HG02885 (cell line): ENCODE measurements at regions not wholly inside any gene's neighbourhood (a gene's known extent, or its start where the extent isn't known, plus 50 kb on each side); places are given as distances from the start of the nearest gene placed in this dataset.

Source experiments
- ATAC-seq: cut with Tn5 transposase; IDR thresholded peaks from one replicate; pipeline ENCODE4 v1.9.1; 2021; ENCODE audit warnings: mild to moderate bottlenecking; ENCODE audit not compliant: unreplicated experiment, poor library complexity

DNA sequence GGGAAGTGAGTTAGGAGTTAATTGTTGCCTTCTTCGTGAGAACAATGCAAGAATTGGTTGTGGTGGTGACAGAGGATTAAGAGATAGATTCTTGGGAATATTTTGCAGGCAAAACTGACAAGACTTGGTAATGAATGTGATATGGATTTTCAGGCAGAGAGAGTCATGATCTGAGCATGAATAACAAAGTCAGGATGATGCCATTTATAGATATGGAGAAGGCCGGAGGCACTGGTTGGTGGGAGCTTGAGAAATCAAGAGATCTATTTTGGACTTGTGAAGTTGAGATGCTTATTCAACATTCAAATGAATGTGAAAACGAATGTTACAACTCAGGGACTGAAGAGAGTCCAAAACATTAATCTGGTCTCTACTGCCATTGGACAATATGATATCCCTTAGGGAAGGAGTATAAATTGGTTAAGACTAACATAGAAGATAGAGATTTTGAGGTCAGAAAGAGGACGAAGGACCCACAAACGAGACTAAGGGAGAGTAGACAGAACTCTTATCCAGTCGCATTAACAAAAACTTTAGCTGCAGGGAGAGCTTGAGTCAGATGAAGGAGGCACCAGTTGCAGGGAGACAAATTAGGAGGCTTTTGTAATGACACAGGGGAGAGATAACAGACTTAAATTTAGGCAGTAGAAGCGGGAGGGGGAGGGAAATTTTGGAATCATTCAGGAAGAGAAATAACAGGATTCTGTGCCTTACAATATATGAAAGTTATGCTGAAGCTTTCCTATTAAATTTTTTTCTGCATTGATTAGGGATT is 1090.6 kb downstream of the GALC start:
- ATAC-seq: no peak

DNA sequence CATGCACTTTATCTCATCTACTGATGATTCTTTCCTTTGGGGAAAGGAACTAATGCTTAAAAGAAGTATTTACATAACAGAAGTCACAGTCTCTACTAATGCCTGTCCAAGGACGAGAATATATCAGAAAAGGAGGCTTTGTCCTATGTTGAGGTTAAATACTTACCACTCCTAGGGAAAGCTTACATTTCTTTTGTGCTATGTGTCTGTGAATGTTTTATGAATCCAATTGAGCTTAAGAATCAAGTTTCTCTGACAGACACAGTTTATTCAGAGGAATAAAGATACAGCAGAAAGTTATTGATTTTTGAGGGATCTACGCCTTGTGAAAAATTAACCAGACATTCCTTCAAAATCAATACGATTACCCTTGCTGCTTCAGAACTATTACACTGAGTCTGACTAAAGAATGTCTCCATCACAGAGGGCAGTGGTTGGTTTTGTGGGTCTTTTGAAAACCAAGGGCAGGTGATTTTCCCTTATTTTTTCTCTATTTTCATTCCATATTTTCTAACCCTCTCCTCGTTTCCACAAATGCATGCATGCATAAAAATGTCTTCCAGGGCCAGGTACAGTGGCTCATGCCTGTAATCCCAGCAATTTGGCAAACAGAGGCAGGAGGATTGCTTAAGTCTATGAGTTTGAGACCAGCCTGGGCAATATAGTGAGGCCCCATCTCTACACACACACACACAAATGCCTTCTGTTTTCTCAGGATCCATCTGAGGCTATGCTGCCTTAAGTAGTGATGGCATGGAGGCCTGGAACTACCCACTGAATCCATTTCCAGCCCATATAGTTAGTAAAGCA is 1095.1 kb downstream of the GALC start:
- ATAC-seq: no peak

DNA sequence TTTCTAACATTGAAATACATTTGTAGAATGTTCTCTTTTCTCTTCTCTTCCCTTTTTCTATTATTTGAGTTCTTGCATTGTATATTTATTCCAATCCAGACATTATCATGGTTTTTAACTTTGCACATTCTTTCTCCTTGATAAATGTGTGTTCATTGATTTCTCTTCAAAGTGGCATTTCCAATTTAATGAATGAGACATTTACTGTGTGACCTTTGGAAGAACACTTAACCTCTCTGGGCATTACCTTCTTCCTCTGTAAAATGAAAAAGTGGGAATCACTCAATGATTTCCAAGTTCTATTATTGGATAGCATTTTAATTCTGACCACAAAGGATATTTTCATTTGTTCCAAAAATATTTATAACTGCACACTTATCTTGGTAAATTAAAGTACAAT is 1095.8 kb downstream of the GALC start:
- no peak for ATAC-seq

DNA sequence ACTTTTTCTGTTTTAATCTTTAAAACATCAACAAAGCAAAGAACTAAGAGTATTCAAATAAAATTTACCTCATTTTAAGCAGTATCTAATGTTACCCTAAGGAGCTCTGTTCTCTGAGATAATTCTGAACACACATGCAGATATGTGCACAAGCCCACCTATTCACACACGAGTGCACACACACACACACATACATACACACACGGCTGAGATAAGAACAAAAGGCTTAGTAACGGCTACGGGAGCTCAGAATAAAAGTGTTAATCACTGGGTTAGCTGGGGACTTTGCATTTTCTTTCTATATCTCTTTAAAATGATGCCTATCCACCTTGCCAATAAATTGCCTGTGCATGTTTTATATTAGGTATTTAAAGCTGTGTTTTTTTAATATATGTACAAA is 1096.3 kb downstream of the GALC start:
- no peak for ATAC-seq

DNA sequence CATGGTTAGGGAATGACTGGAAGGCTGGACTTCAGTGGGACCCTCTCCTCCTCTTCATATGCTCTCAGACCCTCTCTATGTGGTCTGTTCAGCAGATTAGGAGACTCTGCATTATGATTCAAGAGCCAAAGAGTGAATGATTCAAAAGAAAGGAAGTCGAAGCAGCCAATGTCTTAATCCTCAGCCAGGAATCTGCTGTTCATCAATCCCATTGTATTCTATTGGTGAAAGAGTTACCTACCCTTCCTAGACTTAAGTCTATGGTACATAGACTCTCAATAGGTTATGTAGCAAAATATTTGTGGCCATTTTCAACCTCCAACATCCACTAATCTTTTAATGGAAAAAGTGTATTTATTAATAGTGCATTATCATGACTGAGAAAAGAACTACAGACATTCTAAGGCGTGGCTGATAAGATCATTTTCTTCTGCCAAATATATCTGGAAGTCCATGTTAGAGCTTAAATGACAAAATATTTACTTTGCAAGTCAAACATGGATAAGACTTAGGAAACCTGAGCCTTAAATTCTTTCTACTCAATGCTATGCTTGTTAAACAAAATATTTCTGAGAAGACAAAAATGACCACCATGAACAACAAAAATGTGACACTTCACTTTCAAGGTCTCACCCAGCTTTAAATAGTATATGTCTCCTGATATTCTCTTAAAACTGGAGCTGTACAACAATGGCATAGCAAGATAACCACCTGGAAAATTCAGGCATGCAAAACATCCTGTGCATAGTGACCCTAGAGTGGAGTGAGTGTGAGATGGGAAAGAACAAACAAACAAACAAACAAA is 1100.6 kb downstream of the GALC start:
- no peak for ATAC-seq

GRCh38 chr14:86885280-86885679 is 1107.7 kb downstream of the GALC start:
- no peak for ATAC-seq

GRCh38 chr14:86884498-86884897 is 1108.5 kb downstream of the GALC start:
- ATAC-seq: no peak

- no peak for ATAC-seq
Observed at GRCh38 chr14:86882818-86883217, 1110.2 kb downstream of the GALC start.

DNA sequence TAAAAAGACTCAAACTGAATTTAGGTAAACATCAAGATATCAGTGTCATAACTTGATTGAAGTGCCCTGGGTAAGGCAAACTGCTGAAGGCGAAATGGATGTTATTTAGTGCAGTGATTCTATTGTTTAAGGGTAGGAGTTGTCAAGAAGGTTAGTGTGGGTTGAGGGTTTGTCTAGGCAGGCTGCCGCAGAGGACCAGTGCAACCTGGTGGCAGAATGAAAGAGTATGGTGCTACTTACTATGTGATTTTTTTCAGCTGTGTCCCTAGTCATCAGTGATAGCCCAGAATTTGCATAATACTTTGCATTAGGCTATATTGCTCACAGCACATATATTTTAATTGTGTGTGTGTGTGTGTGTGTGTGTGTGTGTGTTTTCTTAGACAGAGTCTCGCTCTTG is 1127.0 kb downstream of the GALC start:
- no peak for ATAC-seq

GRCh38 chr14:86858591-86858990 is 1134.4 kb downstream of the GALC start:
- no peak for ATAC-seq

DNA sequence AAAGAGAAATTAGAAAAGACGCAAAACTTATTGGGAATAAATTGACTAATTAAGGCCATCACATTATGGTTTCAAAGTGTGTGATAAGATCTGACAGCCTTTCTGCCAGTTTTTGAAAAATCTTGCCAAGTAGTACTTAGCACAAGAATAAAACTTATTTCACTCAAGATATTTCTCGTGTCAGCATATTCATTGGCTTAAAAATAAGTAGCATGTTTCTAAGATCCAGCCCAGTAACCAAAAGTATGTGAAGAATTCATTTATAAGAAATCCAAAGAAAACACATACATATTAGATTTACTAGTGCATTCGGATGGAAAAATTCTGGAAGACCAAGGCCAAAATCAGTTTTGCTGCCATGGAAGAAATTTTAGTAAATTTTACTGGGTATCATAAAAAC is 1135.0 kb downstream of the GALC start:
- no peak for ATAC-seq

DNA sequence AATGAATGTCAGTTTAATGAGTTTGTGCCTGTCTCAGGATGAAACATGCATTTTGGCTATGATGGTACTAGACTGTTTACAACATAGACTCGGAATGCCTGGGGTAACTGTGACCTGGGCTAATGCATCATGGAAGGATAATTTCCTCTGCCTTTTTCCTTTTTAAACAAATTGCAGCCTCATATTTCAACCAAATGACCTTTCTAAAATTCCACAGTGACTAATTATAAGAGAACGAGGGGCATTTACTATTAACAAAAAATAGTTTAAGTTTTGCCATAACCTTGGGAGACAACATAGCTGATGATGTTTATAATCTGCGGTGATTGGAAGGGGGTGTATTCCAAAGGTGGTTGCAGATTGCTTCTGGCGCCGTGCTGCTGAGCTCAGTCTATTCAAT is 1140.5 kb downstream of the GALC start:
- no peak for ATAC-seq

GRCh38 chr14:86847140-86847539 is 1145.8 kb downstream of the GALC start:
- ATAC-seq: no peak

- ATAC-seq: peak; percentile 75
Observed at GRCh38 chr14:86838363-86838762, 1154.6 kb downstream of the GALC start.

DNA sequence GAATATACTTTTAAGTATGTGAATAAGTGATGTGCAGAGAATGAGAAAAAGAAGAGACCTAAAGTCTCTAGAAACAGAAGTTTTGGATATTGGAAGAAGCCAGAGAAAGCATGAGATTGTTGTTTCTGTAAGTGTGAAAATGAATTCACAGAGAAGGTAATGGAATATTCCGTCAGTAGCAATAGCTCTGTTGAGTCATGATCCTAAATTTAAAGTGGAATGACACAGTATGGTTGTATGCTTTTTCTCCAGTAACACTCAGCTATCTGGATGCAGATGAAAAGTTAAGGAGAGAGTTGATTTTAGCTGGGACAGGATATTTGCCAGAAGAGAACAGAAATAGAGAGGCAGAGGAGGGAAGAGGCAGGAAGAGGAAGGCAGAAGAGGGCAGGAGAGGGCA is 1166.3 kb downstream of the GALC start:
- no peak for ATAC-seq

- ATAC-seq: no peak
Observed at GRCh38 chr14:86824167-86824566, 1168.8 kb downstream of the GALC start.

DNA sequence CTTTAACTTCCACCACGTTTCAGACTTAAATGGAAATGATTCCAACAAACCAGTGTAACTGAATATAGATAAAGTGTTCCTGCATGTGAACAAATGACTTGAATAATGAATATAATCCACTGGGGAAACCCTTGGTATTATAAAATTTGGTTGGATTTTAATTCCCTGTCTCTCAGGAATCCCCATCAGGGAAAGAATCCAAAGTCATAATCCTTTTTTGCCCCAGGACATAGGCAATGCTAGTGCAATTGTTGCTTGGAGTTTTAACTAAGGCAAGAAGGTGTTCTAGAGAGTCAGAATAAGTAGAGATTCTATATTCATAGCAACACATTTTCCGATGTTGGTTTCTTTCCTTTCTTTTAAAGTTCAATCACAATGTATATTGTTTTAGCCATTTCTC is 1169.4 kb downstream of the GALC start:
- no peak for ATAC-seq

DNA sequence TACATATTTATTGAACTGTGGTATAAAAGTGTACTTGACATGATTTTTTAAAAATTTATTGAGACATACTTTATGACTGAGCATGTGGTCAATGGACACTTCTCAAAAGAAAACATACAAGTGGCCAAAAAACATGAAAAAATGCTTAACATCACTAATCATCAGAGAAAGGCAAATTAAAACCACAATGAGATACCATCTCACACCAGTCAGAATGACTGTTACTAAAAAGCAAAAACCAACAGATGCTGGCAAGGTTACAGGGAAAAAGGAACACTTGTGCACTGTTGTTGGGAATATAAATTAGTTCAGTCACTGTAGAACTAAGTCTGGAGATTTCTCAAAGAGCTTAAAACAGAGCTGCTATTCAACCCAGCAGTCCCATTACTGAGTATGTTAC is 1177.6 kb downstream of the GALC start:
- ATAC-seq: no peak

GRCh38 chr14:86802726-86803125 is 1190.3 kb downstream of the GALC start:
- no peak for ATAC-seq

GRCh38 chr14:86799244-86799647 is 1193.7 kb downstream of the GALC start:
- no peak for ATAC-seq

- no peak for ATAC-seq
Observed at GRCh38 chr14:86798330-86798729, 1194.7 kb downstream of the GALC start.
